KOPT-K1 (cell line): ENCODE measurements at regions not wholly inside any gene's neighbourhood (a gene's known extent, or its start where the extent isn't known, plus 50 kb on each side); places are given as distances from the start of the nearest gene placed in this dataset.

Source experiments
- H3K27ac ChIP-seq: fragments of 200-600 bp; sonication (generic); 2 replicates; pipeline ENCODE4 v1.5.1; 2016; ENCODE audit warnings: antibody characterized with exemption, mild to moderate bottlenecking, low read depth, low read length; ENCODE audit not compliant: poor library complexity, severe bottlenecking
- H3K36me3 ChIP-seq: fragments of 200-600 bp; sonication (generic); 2 replicates; pipeline ENCODE4 v1.5.1; 2017; ENCODE audit warnings: antibody characterized with exemption, mild to moderate bottlenecking, low read length, moderate library complexity; ENCODE audit not compliant: insufficient read depth
- H3K9me3 ChIP-seq: fragments of 200-600 bp; sonication (generic); 2 replicates; pipeline ENCODE4 v1.5.1; 2017; ENCODE audit warnings: antibody characterized with exemption, low read length, mild to moderate bottlenecking; ENCODE audit not compliant: insufficient read depth, poor library complexity, severe bottlenecking

DNA sequence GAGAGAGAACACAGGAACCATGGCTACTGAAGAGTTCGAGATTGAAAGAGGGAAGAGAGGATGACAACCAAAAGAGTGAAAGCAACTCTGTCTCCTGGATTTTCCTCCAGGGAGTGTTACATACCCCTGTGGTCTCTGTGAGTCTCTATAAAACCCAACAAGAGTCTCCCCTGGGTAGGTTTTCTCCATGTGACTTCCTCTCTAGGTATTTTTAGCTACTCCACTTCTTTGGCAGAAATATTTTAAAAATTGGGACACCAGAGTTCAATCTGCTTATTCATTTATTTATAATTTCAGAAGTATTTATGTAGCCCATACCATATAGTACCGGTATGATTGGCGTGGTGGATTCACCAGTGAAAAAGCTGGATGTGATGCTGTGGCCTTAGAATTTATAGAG is 671.7 kb upstream of the NR2F2 start:
- no peaks in the 10 kb centered on the region for H3K36me3 ChIP-seq
- no peak overlapping the region for H3K27ac ChIP-seq
- no peaks in the 10 kb centered on the region for H3K9me3 ChIP-seq

DNA sequence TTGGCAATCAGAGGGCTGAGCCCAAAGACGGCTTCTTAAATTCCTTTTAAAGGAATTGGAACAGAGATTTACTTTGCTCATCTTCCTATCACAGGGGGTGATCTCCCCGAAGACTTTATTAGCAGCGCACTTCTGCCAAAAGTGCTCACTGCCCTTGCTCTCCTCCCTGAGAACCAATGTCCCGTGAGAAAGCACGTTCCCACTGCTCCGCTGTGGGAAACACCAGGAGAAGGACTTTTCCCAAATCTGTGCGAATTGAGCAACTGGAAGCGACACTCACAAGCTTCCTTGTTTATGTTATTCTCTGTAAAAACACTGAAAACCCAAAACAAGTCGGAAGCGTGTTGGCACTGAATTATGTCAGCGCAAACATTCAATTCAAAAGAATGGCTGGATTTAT is 670.8 kb upstream of the NR2F2 start:
- Histone ChIP-seq H3K9me3 (no peaks in the 10 kb centered on the region), H3K27ac (no peak overlapping the region), H3K36me3 (no peaks in the 10 kb centered on the region)

DNA sequence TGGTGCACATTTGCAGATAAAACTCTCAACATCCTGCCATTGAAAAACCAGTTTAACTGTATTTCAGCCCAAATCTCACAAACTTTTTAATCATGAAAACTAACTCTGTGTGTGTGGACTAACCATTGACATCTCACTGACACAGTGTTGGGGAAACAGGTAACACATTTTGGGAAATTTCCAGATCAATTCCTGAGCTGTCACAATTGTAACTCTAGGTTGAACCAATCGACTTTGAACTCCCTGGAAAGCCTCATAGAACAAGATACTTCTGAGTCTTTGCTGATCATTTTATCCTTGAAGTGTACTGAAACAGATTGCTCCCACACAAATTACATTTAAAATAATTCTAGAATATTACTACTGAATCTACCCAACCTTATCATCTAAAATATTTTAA is 667.9 kb upstream of the NR2F2 start:
- no peak overlapping the region for H3K27ac ChIP-seq
- H3K9me3 ChIP-seq: no peaks in the 10 kb centered on the region
- H3K36me3 ChIP-seq: no peaks in the 10 kb centered on the region

DNA sequence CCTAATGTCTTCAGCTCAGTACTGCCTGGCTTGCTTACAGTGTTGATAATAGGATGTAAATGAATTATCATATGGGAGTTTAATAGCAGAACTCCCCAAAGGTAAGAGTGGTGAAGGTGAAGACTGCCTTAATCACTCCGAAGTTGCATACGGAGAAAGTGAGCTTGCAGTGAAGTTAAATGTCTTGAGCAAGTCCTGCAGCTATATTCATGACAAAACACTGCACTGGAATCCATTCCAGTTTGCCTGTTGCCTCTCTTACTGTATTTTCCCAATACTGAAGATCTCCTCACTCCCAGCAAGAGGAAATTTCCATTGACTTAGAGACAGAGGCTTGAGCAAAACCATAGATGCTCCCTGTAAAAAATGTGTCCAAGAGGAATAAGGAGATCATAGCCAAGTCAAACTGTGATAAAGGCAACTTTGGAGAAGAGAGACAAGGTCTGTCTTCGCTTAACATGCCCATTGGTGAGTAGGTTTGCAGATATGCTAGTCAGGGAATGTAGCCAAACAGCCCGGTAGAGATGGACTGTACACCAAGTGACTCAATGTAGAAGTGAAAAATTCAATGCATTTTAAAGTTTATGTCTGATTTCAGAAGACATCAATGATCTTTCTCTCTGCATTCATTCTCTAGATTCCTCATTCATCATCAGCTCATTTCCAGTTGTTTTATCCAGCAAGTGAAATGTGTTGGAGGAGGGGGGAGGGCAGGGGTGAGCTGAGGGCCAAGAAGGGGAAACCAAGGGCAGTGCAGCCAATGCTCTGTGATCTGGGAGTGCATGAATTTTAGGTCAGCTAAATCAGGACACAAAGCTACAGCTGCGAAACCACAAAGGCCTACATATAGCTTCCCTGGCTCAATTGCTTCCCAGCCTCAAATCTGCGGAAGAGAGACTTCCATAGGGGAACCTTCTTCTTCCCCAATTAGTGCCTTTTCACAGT is 667.1 kb upstream of the NR2F2 start:
- Histone ChIP-seq H3K9me3 (no peaks in the 10 kb centered on the region), H3K36me3 (no peaks in the 10 kb centered on the region), H3K27ac (no peak overlapping the region)

DNA sequence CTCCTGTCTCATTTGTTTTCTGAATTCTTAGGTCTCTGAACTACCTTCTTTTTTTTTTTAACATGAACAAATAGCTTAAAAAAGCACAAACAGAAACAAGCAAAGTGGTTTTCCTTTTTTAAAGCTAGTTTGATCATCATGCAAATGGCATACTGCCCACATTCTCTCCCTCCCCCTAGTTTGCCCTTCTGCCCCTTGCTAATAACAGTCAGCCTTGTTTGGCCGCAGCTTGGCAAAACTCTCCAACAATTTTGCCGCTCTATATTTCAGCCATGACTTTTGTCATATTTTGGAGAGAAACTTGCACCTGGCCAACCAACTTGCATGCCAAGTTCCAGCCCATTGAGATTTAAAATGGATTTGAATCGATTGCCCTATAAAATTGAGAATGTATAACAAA is 666.0 kb upstream of the NR2F2 start:
- Histone ChIP-seq H3K27ac (no peak overlapping the region), H3K9me3 (no peaks in the 10 kb centered on the region), H3K36me3 (no peaks in the 10 kb centered on the region)

DNA sequence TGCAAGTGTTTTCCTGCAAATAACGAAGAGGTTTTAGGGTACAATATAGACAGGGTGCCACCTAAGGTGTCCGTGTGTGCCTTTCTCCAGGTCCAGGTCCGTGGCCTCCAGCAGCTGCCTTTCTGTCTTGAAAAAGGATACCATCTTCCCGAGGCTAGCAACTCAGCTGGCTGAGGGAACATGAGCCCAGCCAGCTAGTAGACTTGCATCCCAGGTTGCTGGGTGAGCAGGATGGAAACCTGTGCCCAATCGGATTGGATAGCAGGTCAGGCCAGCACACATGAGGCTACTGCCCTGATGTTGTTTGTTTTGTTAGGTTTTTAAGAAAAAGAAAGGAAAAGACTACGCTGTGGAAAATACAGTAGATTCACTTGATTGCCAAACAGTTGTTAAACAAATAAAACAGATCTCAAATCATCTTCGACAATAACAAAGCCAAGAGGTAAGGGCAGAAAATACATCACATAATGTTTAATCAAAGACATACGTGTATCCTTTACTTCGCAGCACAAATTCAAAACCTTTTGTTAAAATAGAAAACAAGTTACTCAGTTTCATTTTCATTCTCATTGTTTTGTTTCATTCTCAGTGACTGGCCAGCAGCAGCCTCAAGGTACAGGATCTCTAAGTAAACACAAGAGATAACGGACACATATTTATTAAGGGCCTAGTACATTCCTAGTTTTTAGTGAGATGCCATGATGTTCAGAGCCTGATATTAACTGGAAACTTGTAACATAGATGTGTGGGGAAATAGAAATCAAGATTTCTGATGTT is 661.2 kb upstream of the NR2F2 start:
- Histone ChIP-seq H3K27ac (peak overlapping the region; percentile 51), H3K9me3 (no peaks in the 10 kb centered on the region), H3K36me3 (no peaks in the 10 kb centered on the region)

DNA sequence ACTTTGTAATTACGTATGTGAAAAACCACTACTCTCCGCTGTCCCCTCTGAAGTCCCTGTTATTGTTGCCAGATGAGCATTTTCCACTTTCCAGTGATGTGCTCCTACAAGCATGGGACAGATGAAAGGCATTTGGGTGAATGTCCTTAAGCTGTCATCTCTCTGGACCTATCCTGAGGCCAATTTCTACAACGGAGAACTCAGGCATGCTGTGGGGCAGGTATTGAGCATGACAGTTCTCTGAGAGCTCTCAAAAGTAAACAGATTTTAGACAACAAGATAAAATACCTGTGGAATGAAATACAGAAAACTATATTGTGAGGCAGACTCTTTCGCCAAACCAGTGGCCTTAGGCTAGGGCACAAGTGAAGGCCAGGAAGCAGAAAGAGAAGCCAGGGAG is 656.5 kb upstream of the NR2F2 start:
- H3K27ac ChIP-seq: no peak overlapping the region
- no peaks in the 10 kb centered on the region for H3K9me3 ChIP-seq
- H3K36me3 ChIP-seq: no peaks in the 10 kb centered on the region

DNA sequence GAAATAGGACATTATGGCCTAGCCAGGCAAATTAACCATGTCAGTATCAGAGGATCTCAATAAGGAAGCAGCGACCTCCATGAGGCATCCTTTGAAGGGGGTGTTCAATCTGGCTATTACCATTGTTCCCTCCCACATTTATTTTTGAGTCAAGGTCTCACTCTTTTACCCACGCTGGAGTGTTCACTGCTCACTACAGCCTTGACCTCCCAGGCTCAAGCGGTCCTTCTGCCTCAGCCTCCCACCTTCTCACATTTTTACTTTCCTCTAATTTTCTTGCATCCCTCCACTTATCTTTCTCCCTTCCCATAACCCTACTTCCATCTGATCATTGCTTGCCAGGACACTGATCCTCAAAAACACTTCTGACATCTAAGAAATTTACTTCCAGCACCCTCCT is 654.0 kb upstream of the NR2F2 start:
- no peaks in the 10 kb centered on the region for H3K9me3 ChIP-seq
- H3K36me3 ChIP-seq: no peaks in the 10 kb centered on the region
- no peak overlapping the region for H3K27ac ChIP-seq

DNA sequence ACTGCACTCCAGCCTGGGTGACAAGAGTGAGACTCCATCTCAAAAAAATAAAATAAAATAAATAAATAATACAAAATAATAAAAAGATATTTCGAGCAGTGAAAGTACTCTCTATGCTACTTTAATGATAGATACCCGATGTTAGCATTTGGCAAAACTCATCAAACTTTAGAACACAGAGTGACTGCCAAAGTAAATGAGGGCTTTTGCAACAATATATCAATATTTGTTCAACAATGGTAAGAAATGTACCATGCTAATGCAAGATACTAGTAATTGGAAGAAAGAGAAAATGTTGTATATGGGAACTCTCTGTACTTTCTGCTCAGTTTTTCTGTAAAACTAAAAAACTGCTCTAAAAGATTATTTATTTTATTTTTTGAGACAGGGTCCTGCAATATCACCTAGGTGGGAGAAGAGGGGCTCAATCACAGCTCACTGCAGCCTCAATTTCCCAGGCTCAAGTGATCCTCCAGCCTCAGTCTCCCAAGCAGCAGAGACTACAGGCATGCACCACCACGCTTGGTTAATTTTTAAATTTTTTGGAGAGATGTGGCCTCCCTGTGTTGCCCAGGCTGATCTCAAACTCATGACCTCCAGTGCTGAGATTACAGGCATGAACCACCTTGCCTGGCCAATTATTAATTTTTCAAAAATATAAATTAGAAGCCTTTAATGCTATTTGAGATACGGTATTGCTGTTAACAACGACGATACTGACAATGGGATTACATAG is 650.5 kb upstream of the NR2F2 start:
- Histone ChIP-seq H3K27ac (no peak overlapping the region), H3K9me3 (no peaks in the 10 kb centered on the region), H3K36me3 (no peaks in the 10 kb centered on the region)

DNA sequence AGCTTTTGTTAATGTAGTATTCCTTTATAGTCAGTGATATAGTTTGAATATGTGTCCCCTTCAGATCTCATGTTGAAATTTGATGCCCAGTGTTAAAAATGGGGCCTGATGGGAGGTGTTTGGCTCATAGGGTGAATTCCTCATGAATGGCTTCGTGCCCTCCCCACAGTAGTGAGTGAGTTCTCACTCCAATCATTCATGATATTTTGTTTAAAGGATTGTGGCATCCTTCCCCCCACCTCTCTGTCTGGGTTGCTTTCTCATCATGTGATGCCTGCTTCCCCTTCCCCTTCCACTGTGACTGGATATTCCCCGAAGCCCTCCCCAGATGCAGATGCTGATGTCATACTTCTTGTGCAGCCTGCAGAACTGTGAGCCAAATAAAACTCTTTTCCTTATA is 649.8 kb upstream of the NR2F2 start:
- Histone ChIP-seq H3K27ac (no peak overlapping the region), H3K36me3 (no peaks in the 10 kb centered on the region), H3K9me3 (no peaks in the 10 kb centered on the region)

DNA sequence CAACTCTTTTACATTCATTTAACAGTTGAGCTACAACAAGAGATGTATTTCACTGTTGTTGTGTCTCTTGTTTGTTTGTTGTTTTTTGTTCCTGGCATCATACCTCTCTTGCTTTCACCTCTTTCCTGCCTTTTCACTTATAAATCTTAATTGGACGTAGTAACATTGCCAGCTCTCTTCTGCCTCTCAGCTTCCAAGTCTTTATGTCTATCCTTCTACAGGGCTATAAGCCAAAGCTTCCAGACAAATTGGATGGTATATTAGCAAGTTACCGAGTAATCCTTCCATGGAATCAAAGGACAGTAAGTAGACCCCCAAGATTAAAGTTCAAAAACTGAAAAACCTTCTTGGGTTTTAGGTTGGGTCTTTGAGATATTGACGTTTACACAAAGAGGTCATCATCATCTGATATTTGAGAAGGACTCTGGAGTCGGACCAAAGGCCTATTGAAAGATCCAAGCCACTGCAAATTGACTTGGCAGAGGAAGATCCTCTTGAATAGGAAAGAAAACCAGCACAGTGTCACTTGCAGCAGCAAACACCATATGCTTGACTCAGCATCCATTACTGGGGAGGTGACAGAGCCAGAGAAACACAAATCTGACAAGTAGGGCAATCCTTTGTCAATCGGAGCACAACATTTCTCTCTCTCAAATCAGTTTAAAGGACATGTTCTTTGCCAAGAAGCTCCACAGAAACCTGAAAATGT is 648.5 kb upstream of the NR2F2 start:
- H3K9me3 ChIP-seq: no peaks in the 10 kb centered on the region
- no peaks in the 10 kb centered on the region for H3K36me3 ChIP-seq
- H3K27ac ChIP-seq: no peak overlapping the region

DNA sequence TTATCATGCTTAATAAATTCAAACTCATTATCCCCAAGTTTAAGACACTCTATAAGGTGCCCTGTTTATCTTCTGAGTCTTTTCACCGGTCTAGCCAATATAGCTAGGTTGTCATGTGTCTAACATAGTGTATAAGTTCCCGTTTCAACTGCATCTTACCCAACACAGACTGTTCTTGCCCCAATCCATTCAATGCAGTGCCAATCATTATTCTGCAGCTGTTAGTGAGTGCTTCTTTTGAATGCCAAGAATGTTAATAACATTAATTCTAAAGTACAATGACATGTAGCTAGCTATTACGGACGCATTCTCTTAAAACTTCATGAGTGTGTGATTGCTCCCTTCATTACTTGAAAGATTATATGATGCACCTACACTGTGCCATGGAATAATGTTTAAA is 646.4 kb upstream of the NR2F2 start:
- Histone ChIP-seq H3K36me3 (no peaks in the 10 kb centered on the region), H3K9me3 (no peaks in the 10 kb centered on the region), H3K27ac (no peak overlapping the region)

DNA sequence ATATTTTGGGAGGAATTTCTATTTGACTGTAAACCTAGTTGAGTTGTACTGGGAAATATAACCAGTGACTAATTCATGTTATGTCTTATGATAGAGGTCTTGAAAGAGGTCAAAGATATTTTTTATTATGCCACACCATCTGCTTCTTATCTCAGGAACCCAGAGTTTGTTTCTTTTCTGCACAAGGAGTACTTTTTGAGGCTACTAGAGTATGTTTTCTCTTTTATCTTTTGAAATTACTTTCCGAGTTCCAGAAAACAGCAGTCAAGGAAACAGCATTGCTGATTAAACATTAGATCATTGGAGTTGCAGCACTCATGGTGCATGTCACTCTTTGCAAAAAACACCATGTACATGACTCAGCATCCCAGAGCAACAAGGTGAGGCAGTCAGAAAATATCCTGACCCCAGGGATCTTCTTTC is 645.8 kb upstream of the NR2F2 start:
- Histone ChIP-seq H3K27ac (no peak overlapping the region), H3K36me3 (no peaks in the 10 kb centered on the region), H3K9me3 (no peaks in the 10 kb centered on the region)

DNA sequence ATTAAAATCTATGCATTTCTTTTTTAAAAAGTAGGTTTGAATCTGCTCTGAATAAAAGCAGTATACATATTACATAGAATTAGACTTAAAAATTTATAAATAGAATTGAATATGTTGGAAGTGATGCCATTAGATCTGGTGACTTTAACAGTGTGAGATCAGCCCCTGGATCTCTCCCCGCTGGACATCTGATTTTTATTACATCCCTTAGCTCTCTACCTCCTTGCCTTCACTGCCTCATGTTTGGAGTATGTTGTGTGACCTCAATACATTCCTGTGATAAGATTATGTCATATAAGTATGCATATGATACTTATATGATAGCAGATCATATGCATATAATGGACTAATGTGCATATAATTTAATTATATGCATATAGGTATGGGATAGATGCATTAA is 643.4 kb upstream of the NR2F2 start:
- H3K9me3 ChIP-seq: no peaks in the 10 kb centered on the region
- H3K27ac ChIP-seq: no peak overlapping the region
- no peaks in the 10 kb centered on the region for H3K36me3 ChIP-seq

DNA sequence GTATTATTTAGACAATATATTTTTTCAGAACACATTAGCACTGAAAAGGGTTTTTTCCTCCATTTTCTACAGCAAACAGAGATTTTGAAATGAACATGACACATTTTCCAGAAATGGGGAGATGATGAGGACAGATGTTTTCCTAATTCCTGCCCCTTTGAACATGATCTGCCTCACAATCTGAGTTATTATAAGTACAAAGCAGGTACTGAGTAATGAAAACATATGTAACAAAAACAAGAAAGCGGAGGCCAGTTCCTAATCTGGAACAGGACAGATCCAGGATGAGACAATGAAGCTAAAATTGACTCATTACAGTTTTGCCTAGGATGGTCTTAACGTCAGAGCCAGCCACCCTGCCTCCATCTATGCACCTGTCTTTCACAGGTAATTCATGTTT is 642.8 kb upstream of the NR2F2 start:
- Histone ChIP-seq H3K27ac (no peak overlapping the region), H3K9me3 (no peaks in the 10 kb centered on the region), H3K36me3 (no peaks in the 10 kb centered on the region)
